Fibroblast of skin of back (primary cell): ENCODE measurements at regions not wholly inside any gene's neighbourhood (a gene's known extent, or its start where the extent isn't known, plus 50 kb on each side); places are given as distances from the start of the nearest gene placed in this dataset.
"Not testable (repeated sequence)": the region's sequence is repeated elsewhere in the genome, so short reads cannot be mapped to it uniquely, and the experiment has no call there.

Experiments used
- DNase-seq: peaks from one replicate; pipeline ENCODE4 v3.0.0-alpha.2; 2013

GRCh38 chr9:134530724-134531123, 110.9 kb upstream of the COL5A1 start:
- no peak for DNase-seq

DNA sequence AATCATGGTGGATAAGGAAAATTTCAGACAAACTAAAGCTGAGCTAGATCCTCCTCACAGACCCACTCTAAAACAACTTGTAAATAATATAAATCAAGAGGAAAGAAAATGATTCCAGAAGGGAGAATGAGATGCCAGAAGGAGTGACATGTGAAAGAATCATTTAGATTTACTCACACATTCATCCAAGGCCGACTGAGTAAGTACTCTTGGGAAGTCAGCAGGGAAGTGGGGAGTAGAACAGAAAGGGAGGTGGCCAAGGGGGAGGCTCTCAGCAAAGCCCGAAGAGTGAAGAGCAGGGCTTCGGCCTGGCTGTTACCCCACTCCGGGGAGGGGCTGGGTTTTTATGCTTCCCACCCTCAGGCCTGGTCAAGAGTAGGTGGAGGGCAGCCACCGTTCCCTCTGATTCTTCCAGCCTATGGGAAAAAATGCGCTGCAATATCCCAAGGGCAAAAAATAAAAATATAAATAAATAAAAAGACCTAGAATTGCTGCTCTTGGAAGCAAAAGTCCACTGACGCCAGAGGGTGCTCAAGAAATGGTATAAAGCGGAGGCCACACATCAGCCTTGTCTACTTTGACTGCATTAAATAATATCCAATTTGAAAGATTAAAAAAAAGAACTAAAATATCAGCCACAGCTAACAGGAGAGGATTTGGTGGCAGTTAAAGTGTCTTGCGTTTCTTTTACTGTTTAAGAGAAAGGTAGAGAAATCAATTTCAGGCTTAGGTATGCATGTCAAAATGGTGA, 110.2 kb upstream of the COL5A1 start:
- no peak for DNase-seq

DNA sequence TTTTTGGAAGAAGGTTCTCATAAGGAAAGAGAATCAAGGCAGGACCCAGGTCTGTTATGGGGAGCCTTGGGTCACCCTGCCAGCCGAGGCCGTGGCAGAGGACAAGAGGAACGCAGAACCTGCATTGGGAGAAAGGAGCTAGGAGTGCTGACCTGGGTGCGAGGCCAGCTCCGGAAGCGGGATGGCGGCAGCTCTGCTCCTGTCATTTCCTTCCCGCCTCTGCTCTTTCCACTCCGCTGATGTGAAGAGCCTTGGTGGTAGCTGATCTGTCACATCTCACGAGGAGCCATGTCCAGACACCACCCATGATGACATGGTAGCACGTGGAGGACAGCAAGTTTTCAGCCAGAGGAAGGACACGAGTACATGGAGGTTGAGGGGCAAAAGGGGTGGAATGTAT, 109.5 kb upstream of the COL5A1 start:
- no peak for DNase-seq

DNA sequence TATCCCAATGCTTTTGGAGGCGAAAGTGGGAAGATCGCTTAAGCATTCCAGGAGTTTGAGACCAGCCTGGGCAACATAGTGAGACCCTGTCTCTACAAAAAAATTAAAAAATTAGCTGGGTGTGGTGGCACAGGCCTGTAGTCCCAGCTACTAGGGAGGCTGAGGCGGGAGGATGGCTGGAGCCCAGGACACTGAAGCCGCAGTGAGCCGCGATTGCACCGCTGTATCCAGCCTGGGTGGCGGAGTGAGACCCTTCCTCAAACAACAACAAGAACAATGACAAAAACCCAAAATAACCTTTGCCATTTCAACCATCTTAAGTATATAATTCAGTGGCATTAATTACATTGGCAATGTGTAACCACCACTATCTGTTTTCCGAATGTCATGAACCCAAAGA, 108.9 kb upstream of the COL5A1 start:
- DNase-seq, result not testable (repeated sequence)

GRCh38 chr9:134533850-134534588, 107.6 kb upstream of the COL5A1 start:
- DNase-seq, result no peak

DNA sequence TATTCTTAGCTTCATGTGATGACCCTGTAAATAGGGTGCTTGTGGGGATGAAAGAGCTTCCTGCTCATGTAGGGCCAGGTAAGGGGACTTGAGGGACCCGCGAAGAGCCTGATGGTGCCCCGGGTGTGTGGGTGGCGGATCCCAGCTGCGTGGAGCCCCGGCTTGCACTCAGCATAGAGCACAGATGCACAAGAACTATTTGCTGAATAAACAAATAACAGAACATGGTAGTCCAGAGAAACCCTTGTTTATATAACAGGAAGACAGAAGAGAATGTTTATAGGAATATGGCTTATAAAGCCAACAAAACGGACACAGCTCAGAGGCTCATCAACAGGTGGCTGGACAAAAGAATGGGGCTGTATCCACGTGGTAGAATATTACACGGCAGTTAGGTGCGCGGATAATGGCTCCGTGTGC, 106.9 kb upstream of the COL5A1 start:
- DNase-seq, result no peak

DNA sequence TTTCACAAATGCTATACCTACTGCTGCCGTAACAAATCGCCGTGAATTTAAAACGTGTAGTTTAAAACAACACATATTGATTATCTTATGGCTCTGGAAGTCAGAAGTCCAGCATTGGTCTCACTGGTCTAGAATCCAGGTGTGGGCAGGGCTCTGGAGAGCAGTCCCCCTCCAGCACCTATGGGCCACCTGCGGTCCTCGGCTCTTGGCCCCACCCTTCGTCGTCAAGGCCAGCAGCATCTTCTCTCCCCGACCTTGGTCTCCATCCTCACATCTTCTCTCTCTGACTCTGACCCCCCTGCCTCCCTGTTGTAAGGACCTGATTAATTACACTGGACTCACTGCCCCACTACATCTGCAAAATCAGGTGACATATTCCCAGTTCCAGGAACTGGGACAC, 106.4 kb upstream of the COL5A1 start:
- no peak for DNase-seq

DNA sequence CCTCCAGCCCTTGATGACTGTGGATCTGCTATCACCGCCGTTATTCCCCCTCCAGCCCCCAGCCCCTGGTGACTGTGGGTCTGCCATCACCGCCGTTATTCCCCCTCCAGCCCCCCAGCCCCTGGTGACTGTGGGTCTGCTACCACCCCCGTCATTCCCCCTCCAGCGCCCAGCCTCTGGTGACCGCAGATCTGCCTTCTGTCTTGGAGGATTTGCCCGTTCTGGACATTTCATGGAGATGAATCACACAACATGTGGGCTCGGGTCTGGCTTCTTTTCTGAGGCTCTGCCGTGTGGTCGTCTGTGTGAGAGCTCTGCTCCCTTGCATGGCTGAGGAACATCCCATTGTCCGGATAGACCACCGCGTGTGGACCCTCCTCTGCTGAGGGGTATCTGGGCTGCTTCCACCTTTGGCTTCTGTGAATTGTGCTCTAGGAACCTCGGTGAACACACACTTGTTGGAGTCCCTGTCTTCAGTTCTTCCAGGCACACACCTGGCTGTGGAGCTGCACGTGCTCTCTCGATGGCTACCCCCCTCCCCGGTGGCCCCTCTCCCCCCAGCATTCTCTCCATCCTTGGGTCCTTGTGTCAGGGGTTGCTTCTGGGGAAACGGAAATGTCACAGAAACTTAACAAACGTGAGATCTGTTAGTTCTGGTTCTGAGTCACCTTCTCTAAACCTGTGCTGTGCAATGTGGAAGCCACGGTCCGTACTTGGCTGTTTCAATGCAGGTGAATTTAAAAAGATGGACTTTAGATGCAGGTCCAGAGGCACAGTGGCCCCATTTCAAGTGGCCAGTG, 105.3 kb upstream of the COL5A1 start:
- peak; percentile 91 for DNase-seq

DNA sequence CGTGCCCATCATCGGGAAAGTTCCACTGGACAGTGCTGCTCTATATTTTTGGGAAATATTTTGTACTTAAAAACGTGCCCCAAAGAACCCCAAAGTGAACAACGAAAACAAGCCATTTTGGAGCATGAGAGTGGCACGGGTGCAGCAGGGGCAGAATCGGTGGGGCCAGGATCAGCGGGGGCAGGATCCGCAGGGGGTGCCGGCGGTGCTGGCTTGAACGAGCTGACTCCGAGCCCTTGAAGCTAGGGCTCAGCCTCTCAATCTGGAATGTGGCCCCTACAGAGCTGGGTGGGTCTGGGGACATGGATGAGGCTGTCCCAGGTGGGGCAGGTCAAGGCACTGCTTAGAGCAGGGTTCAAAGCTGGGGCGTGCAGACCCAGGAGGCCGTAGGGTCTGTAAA, 104.7 kb upstream of the COL5A1 start:
- DNase-seq, result no peak

- no peak for DNase-seq
Measured at GRCh38 chr9:134537951-134538641, 103.5 kb upstream of the COL5A1 start.

DNA sequence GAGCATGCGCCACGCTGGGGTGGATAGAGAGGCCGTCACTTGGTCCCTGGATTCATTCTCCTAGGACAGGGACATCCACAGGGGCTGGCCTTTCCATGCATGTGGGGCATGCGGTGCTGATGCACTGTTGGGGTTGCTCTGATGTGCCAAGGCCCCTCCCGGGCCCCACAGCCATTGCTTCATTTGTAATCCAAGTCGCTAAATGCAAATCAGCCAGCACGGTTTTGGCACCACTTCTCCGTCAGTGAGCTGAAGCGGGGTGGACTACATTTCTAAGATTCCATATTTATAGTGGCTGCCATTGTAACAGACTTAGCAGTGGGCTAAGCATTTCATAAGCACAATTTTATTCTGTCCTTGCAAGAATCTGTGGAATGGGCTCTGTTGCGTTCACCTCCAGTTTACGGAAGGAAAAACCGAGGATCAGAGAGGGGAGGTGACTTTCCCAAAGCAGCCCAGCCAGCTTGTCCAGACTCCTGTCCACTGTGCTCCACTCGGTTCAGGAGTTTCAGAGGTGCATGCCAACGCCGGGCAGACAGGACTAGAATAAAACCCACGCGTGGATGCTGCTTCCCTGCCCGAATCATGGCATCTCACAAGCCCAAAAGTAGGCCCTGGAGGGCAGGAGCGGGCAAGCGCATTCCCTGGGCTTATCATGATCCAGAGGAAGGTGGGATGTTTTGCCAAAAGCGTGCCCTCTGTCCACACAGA, 102.6 kb upstream of the COL5A1 start:
- DNase-seq, result no peak

GRCh38 chr9:134539586-134540194, 101.9 kb upstream of the COL5A1 start:
- no peak for DNase-seq

DNA sequence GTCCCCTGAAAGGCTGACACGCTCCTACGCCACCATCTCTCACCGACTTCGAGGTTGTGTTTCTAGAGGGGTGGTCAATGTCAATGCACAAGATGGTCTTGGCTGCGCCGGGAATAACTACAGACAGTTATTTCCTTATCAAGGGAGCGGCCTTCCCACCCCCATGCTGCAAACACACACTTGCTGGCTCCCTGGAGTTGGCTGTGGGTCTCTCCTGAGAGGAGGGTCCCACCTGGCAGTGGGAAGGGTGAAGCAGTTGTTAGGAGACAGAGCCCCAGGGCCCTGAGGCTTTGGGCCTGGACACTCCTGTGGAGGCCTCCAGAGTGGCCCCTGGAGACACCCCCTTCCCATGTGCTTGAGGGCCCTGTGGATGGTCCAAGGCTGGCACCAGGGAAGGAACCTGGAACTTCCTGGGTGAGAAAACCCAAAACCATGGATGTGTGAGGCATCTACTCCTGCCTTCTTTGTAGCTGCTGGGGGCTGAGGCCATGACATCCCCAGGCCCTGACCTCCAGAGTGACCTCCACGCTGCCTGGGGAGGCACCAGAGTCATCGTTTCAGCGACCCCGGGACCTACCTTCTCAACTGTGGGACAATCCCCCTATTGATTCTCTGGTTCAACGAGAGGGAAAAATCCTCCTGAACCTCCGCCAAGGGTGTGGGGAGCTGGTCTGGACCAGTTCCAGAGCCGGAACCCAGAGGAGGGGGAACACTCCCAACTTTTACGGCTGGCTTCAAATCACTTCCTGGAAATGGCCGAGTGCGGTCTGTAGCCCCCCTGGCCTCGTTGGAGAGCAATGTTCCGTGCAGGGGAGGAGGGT, 101.1 kb upstream of the COL5A1 start:
- no peak for DNase-seq

- DNase-seq, result no peak
Measured at GRCh38 chr9:134541097-134541747, 100.4 kb upstream of the COL5A1 start.

DNA sequence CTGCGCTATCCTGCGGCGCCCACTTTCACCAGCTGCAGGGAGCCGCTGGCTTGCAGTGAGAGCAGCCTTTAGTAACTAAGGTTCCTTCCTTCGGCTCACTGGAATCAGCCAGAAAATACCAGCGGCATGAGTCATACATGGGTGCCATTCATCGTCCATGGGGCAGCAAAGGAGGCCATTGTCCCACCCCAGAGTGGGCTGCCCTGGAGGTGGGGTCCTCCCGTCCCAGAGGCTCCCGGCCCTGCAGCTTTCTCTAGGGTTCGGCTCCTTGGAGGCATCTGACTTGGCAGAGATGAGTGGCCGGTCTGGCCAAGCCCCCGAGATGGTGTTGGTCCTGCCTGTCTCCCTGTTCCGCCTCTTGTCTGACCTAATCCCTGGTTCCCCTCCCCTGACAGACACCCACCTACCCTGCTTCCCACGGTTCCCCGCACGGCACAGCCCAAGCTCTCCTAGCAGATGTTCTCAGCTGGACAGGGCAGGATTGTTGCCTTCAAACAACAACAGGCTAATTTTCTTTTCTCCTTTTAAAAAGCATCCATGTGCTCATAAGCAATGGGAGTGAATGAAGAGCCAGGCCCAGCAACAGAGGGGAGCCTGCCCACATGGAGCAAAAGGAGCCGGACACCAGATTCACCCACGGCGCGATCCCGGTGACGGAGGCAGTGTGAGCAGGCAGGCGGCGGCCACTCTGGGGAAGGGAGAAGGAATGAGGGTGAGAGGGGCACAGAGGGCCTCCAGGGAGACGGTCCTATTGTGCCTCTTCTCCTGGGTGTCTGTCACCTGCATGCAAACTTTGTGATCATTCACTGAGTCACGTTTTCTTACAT, 97.0 kb upstream of the COL5A1 start:
- peak; percentile 91 for DNase-seq

DNA sequence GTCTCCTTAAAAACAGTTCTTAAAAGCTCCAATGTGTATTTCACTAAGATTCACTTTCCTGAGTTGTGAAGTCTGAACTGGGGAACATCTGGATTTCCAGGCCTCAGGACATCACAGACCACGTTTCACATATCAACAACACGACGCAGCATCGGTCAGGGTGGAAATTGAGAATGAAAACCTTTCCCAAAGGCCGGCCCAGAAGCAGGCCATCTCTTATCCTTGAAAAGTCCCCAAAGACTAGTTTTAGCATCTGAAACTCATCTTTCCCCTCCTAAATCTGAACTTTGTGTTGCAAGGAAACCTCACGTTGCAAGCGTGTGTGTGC, 96.4 kb upstream of the COL5A1 start:
- DNase-seq, result peak; percentile 51

GRCh38 chr9:134545543-134546245, 95.9 kb upstream of the COL5A1 start:
- peak; percentile 96 for DNase-seq

DNA sequence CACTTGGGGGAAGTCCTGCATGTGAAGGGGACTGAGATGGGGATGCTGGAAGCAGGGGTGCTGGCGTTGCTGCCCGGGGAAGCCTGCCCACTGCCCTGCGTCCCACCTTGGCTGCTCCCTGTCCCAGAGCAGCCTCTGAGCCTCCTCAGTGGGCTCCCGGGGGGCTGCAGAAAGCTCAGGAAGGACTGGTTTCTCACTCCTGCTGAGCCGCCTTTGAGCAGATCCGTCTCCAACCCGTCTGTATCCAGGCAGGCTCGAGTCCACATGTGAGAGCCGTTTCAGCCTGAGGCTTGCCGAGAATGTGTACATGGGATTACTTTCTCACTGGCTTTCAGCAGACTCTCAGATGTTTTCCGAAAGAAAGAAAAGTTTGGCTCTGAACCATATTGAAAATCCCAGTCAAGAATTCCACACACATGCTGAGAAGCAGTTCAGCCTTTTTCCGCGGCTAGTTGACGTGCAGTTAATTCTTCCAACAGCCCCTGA, 95.3 kb upstream of the COL5A1 start:
- DNase-seq, result peak; percentile 88

DNA sequence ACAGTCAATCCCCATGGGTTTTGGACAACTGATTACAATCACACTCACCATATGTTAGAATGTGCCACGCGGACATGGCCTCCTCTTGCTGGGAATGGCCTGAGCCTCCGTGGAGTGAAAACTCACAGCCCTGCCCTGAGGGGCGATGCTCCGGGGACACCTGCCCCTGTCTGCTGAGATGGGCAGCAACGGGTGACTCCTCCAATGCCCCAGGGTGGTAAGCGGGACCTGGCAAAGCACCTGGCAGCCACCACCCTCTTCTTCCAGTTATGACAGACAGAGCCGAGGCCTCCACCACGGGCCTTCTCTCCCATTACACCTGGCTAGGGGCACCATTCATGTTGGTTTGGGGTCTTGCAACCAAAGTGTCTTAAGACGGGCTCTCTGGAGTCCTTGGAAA, 94.9 kb upstream of the COL5A1 start:
- no peak for DNase-seq
